Activated CD4-positive, alpha-beta T cell treated with anti-CD3 and anti-CD28 coated beads, Interleukin-2, amount 50 U/mL, for 16 hours (primary cell): ENCODE measurements at regions not wholly inside any gene's neighbourhood (a gene's known extent, or its start where the extent isn't known, plus 50 kb on each side); places are given as distances from the start of the nearest gene placed in this dataset.

Source experiments
- DNase-seq: peaks from one replicate; pipeline ENCODE4 v3.0.0-alpha.2; 2020

DNA sequence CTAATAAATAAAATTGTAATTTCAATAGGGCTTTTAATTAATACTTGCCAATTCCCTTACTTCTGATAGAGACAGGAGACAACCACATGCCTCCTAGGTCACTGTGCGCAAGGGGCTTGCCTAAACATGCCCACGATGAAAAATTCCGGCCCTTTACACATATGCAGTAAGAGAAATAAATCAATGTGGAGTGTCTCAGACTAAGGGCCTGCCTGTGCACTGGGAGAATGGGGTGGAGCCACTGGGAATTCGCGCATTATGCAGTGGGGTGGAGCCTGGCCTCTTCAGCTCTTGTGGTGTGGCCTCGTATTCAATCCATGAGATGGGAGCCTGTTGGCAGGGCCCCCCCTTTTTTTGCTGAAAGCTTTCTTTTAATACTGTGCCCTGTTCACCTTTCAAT is 484.5 kb downstream of the PDGFC start:
- DNase-seq = no peak

GRCh38 chr4:156481845-156482244 is 489.8 kb downstream of the PDGFC start:
- DNase-seq = no peak

DNA sequence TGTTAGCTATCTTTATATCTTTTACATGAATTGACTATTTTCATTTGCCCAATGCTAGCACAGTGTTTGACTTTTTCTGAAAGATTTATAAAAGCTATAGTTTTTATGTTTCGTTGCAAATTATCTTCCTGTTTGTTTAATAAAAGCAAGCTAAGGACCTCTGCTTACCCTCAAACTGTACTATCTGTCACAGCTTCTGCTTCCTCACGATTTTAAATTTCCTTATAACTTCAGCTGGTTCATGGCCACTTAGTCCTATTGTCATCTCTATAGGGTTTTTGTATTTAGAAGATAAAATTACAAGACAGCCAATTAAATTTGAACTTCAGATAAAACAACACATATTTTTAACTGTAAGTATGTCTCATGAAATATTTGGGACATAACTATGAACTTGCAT is 494.0 kb downstream of the PDGFC start:
- no peak for DNase-seq

- no peak for DNase-seq
Measured at GRCh38 chr4:156476359-156476758, 495.2 kb downstream of the PDGFC start.

GRCh38 chr4:156475322-156475721 is 496.3 kb downstream of the PDGFC start:
- DNase-seq = no peak

DNA sequence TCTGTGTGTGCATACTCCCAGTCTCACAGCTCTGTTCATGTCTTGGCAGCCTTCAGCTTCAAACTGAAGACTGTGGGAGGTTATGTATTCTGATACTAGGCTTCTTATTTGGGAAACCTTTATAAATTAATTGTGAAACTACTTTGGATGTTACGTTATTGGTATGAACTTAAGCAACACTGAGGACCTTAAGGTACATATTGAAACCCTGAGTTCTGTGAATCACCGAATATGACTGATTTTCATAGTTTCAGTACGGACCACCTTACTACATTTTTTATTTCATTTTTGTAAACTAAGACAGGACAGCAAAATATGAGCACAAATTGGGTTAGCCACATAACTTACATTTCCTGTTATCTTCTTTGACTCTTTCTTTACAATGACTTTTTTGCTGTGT is 498.4 kb downstream of the PDGFC start:
- DNase-seq = peak; percentile 58

DNA sequence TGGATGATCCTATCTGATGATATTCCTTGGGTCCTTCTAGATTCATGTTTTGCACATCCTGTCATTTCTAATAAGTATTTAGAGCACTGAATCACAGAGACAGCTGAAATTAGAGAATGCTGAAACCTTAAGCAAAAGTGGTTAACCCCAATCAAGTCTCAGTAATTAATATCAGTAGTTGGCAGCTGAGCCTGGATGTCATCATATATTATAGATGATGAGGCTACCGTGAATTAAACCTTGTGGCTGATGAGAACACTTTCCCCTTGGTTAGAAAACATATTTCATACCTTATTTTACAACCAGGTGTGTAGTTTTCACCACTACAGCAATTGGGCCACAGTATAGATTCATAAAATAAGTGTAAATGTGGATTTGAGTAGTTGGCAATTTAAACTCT is 499.0 kb downstream of the PDGFC start:
- peak; percentile 30 for DNase-seq

DNA sequence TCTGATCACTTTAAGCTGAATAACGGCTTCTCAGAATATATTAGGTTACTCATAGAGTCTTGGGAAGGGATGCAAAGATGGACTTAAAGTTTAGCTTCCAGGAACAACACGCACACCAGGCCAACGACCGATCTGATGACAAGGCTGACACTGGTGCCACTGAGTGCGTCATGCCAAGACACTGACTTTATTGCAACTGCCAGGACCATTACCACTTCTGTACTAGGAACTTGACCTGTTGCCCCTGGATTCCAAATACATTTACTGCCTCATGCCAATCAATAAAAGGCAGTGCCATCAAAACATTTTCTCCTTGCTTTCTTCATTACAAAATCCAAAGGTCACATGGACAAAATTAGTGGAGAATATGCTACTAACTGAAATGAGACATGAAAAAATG is 505.9 kb upstream of the CTSO start:
- DNase-seq = no peak

DNA sequence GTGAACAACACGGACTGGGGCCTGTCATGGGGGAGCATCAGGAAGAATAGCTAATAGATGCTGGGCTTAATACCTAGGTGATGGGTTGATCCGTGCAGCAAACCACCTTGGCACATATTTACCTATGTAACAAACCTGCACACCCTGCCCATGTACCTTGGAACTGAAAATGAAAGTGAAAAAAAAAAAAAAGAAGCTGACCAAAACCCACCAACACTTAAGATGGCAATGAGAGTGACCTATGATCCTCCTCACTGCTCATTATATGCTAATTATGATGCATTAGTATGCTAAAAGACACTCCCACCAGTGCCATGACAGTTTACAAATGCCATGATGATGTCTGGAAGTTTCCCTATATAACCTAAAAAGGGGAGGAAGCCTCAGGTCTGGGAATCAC is 503.2 kb upstream of the CTSO start:
- no peak for DNase-seq

- DNase-seq = no peak
Measured at GRCh38 chr4:156443488-156443887, 489.8 kb upstream of the CTSO start.

GRCh38 chr4:156442912-156443311 is 489.2 kb upstream of the CTSO start:
- DNase-seq = no peak

DNA sequence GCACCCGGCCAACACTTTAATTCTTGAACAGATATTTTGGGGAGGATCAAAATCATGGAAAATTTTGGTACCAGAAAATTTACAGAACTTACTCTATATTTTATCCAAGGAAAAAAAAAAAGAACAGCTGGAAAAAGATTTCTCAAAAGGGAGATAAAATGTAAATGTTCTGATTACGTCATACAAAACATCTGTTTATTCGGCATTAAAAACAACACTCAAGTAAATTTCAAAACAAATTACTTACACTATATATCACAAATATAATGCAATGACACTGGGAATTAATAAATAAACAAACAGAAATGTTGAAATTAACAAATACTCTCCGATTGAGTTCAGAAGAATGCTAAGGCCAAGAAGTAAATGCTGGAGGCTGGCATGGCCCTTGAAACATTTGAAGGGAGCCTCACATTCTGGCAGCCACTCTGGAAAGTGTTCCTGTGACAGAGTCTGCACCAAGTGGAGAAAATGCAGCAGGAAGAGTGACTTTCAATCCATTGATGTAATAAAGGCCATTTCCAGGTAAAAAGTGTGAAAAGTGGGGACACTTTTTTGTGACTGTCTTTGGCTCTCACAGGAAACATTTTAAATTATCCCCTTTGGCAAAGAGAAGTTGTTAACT is 486.0 kb upstream of the CTSO start:
- DNase-seq = no peak

GRCh38 chr4:156437666-156438065 is 484.0 kb upstream of the CTSO start:
- DNase-seq = no peak

DNA sequence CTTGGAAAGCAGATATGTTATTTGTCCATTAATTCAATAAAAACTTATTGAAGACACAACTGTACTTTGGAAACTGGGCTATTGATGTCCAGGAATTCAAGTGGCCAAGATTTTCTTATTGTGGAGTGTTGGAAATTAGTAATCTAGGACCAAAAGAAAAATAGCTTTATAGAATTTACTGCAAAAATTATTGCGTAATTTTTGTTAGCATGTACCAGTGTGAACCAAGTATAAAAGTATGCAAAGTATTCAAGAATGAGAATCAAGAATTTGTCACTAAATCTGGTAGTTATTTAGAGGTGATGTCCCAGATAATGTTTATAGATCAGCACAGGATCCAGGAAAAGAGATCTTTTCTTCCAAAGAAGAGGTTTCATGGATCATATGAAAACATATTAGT is 468.9 kb upstream of the CTSO start:
- no peak for DNase-seq

DNA sequence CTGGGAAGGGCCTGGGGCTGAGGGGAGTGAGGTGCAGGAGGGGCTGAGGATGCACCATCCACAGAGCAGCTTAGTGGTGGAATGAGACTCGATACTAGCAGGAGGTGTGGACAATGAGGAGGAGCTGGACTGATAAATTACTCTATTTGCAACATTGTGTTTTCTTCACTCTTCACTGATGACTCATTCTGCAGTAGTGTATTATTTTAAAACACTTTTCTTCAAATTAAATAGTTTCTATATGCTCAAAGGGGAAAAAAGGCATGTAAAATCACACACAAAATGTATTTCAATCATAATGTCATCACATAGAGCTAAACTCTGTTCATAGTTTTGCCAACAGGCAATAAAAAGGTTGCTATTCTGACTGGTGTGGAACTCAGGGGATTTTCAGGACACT is 467.0 kb upstream of the CTSO start:
- no peak for DNase-seq

GRCh38 chr4:156419080-156419685 is 465.5 kb upstream of the CTSO start:
- DNase-seq = no peak

DNA sequence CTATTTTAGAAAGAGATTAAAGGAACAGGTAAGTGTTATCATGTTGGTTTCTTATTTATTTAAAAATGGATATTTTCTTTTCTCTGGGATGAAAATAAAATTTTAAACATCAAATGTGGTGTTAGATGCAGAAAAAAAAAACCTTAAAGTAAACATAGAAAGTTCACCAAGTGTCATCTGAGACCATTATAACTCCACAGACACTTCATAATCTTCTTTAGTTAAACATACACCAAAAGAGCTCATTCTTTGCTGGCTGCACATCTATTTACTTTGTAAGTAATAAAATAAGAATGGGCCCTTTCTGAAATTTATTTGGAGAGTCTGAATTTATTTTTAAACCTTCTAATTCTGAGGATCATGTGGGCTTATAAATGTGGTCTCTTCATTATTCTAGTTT is 460.7 kb upstream of the CTSO start:
- DNase-seq = no peak

GRCh38 chr4:156413239-156414135 is 459.8 kb upstream of the CTSO start:
- no peak for DNase-seq

DNA sequence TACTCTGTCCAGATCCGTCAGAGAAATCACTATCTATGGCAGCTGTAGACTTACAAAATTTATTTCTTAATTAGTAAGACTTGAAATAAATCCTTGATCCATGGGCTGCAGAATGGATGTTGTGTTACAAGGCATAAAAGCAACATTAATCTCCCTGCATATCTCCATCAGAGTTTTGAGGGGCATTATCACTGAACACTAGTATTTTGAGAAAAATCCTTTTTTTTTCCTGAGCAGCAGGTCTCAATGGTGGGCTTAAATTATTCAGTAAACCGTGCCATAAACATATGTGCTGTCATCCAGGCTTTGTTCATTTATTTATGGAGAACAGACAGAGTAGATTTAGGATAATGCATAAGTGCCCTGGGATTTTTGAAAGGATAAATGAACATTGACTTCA is 457.9 kb upstream of the CTSO start:
- DNase-seq = no peak

GRCh38 chr4:156408749-156409148 is 455.1 kb upstream of the CTSO start:
- no peak for DNase-seq

GRCh38 chr4:156401371-156401770 is 447.7 kb upstream of the CTSO start:
- no peak for DNase-seq

DNA sequence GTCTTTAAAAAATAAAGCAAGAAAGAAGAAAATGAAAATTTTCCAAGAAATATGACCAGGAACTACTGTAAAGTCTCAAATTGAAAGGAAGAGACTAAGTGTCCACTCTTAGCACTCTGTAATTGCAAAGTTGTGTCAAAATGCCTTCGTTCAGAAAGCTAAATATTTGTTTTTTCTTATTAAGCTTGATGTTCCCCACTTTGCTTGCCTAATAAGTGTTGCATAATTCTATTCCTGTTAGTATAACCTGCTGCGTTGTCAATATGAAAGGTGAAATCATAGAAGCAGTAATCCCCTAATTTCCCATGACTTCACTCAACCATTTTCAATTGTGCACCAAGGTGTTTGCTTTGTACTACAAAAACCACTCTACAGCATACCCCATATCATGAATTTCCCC is 442.9 kb upstream of the CTSO start:
- no peak for DNase-seq

GRCh38 chr4:156391325-156391653 is 437.6 kb upstream of the CTSO start:
- DNase-seq = no peak

- DNase-seq = no peak
Measured at GRCh38 chr4:156390599-156391324, 437.1 kb upstream of the CTSO start.
